ENCODE measurements at regions not wholly inside any gene's neighbourhood (a gene's known extent, or its start where the extent isn't known, plus 50 kb on each side); places are given as distances from the start of the nearest gene placed in this dataset.

DNA sequence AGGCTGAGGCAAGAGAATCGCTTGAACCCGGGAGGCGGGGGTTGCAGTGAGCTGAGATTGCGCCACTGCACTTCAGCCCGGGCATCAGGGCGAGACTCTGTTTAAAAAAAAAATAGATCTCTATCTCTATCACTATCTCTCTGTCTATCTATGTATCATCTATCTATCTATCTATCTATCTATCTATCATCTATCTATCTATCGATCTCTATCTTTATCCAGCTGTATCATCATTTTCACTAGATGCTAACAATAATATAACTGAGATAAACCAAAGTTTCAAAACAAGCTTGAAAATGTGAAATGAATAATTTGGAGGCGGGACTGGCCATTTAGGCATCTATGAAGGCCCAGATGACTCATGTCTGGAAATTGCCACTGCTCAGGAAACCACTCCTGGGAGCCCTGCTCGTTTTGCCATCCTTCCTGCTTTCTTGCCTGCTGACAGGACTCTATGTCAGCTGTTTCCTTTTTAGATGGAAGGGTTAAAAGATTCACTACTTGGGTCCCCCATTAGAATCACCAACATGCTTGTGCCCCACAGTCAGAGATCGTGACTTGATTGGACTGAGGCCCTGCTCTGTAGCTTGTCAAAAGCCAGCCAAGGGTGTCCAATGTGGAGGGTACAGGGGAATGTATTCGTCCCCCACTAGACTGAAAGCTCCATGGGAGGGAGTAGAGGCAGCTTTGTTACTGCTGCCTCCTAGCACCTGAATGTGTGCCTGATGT, 61.7 kb downstream of the UTRN start:
- TF ChIP-seq CTCF (conservative IDR thresholded peaks at IDR 0.05; ENCODE audit: low read depth, low read length) (no peak), EZH2 (IDR thresholded peaks at IDR 0.05; ENCODE audit: borderline replicate concordance, low read depth, low read length, poor library complexity, severe bottlenecking) (no peak)
